Body of pancreas (tissue), 4 donors: ENCODE measurements at regions not wholly inside any gene's neighbourhood (a gene's known extent, or its start where the extent isn't known, plus 50 kb on each side); places are given as distances from the start of the nearest gene placed in this dataset.

Experiments used
- CTCF ChIP-seq, 7 experiments: fragments of 450-650 bp in 4 of 7; fragments of 200-600 bp in 3 of 7; sonication (generic) in 3 of 7; IDR thresholded peaks; one replicate each; pipeline ENCODE4 v1.5.1; 2016 to 2019; ENCODE audit warnings: antibody characterized with exemption in 7 of 7
- POLR2A ChIP-seq, 3 donors: fragments of 450-650 bp; IDR thresholded peaks; one replicate each; pipeline ENCODE4 v1.6.1; 2016; ENCODE audit warnings: antibody characterized with exemption in 3 of 3, mild to moderate bottlenecking in 2 of 3

- TF ChIP-seq CTCF (IDR thresholded peaks at IDR 0.05): no peak
- no peak for TF ChIP-seq POLR2A (IDR thresholded peaks at IDR 0.05)
Observed at GRCh38 chr5:125272357-125272756, 525.9 kb upstream of the ZNF608 start.
